Gastroesophageal sphincter (tissue), 4 donors: ENCODE measurements at regions not wholly inside any gene's neighbourhood (a gene's known extent, or its start where the extent isn't known, plus 50 kb on each side); places are given as distances from the start of the nearest gene placed in this dataset.

Experiments used
- ATAC-seq: fragments of 150-250 bp; one replicate; pipeline ENCODE4 v1.9.1; 2016; ENCODE audit warnings: mild to moderate bottlenecking, moderate library complexity
- H3K27ac ChIP-seq, 4 donors: fragments of 200-600 bp; sonication (generic) in 3 of 4; 1 replicate in 3 of 4; 2 replicates in 1 of 4; pipeline ENCODE4 v1.5.1; 2016 to 2019
- H3K27me3 ChIP-seq: fragments of 200-600 bp; sonication (generic); one replicate; pipeline ENCODE4 v1.5.1; 2019
- H3K36me3 ChIP-seq, 2 donors: fragments of 200-600 bp; sonication (generic); one replicate each; pipeline ENCODE4 v1.5.1; 2019; ENCODE audit warnings: control low read depth in 1 of 2
- H3K4me1 ChIP-seq, 3 donors: fragments of 200-600 bp; sonication (generic); 1 replicate in 2 of 3; 2 replicates in 1 of 3; pipeline ENCODE4 v1.5.1; 2016 to 2019; ENCODE audit warnings: control low read depth in 2 of 3
- H3K4me3 ChIP-seq, 2 donors: fragments of 200-600 bp; sonication (generic); one replicate each; pipeline ENCODE4 v1.5.1; 2019; ENCODE audit warnings: mild to moderate bottlenecking in 1 of 2, moderate library complexity in 1 of 2
- H3K9me3 ChIP-seq, 3 donors: fragments of 200-600 bp; sonication (generic); one replicate each; pipeline ENCODE4 v1.5.1; 2017 to 2019; ENCODE audit warnings: control low read depth in 2 of 3
- CTCF ChIP-seq, 4 experiments: fragments of 200-600 bp in 2 of 4; fragments of 450-650 bp in 2 of 4; sonication (generic) in 1 of 4; IDR thresholded peaks; one replicate each; pipeline ENCODE4 v1.5.1; 2017 to 2019; ENCODE audit warnings: antibody characterized with exemption in 4 of 4, mild to moderate bottlenecking in 2 of 4, moderate library complexity in 2 of 4
- EP300 ChIP-seq: sonication (generic); formaldehyde crosslinking; IDR thresholded peaks from one replicate; pipeline ENCODE4 v1.6.1; 2017; ENCODE audit warnings: antibody characterized with exemption, mild to moderate bottlenecking
- POLR2A ChIP-seq, 2 donors: fragments of 450-650 bp; IDR thresholded peaks; one replicate each; pipeline ENCODE4 v1.6.1; 2017; ENCODE audit warnings: antibody characterized with exemption in 2 of 2, mild to moderate bottlenecking in 2 of 2, moderate library complexity in 1 of 2
- POLR2AphosphoS5 ChIP-seq: sonication (generic); formaldehyde crosslinking; IDR thresholded peaks from one replicate; pipeline ENCODE4 v1.6.1; 2017; ENCODE audit warnings: antibody characterized with exemption
- WGBS, 2 donors: methylation state at CpG; one replicate each; pipeline ENCODE4 v1.1.5; 2018; ENCODE audit warnings: low coverage in 1 of 2; 5-methylcytosine and 5-hydroxymethylcytosine counted together

- no peak for TF ChIP-seq EP300
- TF ChIP-seq POLR2AphosphoS5 = no peak
- TF ChIP-seq CTCF (IDR thresholded peaks at IDR 0.05) = no peak
- no peak for TF ChIP-seq POLR2A (IDR thresholded peaks at IDR 0.05)
- ATAC-seq = no peak
- Histone ChIP-seq H3K4me3 (no peak overlapping the region), H3K36me3 (no peaks in the 10 kb centered on the region), H3K27ac (no peak overlapping the region), H3K9me3 (peaks cover 0 to 8% (median 0%) of the 10 kb centered on the region in 3 donors), H3K4me1 (no peaks in the 10 kb centered on the region), H3K27me3 (no peaks in the 10 kb centered on the region)
- WGBS, 2 donors = 37 to 39% methylated on average over 2 of the region's 2 CpGs
These were observed 157.6 kb downstream of the ACTL7B start for GRCh38 chr9:108698231-108698630.

- H3K27me3 ChIP-seq = no peaks in the 10 kb centered on the region
- 80% methylated on average over 1 of the region's 3 CpGs; no CpG with 5 or more reads in 1 of the 2 donors for WGBS, 2 donors
- no peak overlapping the region for H3K4me3 ChIP-seq
- H3K9me3 ChIP-seq = peaks cover 0 to 8% (median 0%) of the 10 kb centered on the region in 3 donors
- TF ChIP-seq POLR2AphosphoS5 (no peak), CTCF (IDR thresholded peaks at IDR 0.05) (no peak), EP300 (no peak), POLR2A (IDR thresholded peaks at IDR 0.05) (no peak)
- no peaks in the 10 kb centered on the region for H3K36me3 ChIP-seq
- H3K27ac ChIP-seq = no peak overlapping the region
- no peaks in the 10 kb centered on the region for H3K4me1 ChIP-seq
- ATAC-seq = no peak
These were observed 159.6 kb downstream of the ACTL7B start for GRCh38 chr9:108696156-108696555.

- no peak for TF ChIP-seq POLR2A (IDR thresholded peaks at IDR 0.05)
- TF ChIP-seq EP300 = no peak
- TF ChIP-seq POLR2AphosphoS5 = no peak
- no peak for TF ChIP-seq CTCF (IDR thresholded peaks at IDR 0.05)
- no peak for ATAC-seq
- Histone ChIP-seq H3K36me3 (no peaks in the 10 kb centered on the region), H3K4me3 (no peak overlapping the region), H3K4me1 (no peaks in the 10 kb centered on the region), H3K27ac (no peak overlapping the region), H3K27me3 (no peaks in the 10 kb centered on the region), H3K9me3 (peaks cover 0 to 13% (median 0%) of the 10 kb centered on the region in 3 donors)
- WGBS, 2 donors = 11 to 44% methylated on average over 4 of the region's 5 CpGs
These were observed 161.6 kb downstream of the ACTL7B start for GRCh38 chr9:108694170-108694569.

- TF ChIP-seq POLR2A (IDR thresholded peaks at IDR 0.05) (no peak), POLR2AphosphoS5 (no peak), EP300 (no peak), CTCF (IDR thresholded peaks at IDR 0.05) (no peak)
- no peak for ATAC-seq
These were observed 164.2 kb downstream of the ACTL7B start for GRCh38 chr9:108691614-108692013.

GRCh38 chr9:108688676-108689075, 167.1 kb downstream of the ACTL7B start:
- no peak overlapping the region for H3K4me3 ChIP-seq
- ATAC-seq = no peak
- TF ChIP-seq POLR2A (IDR thresholded peaks at IDR 0.05) (no peak), POLR2AphosphoS5 (no peak), EP300 (no peak), CTCF (IDR thresholded peaks at IDR 0.05) (no peak)
- H3K36me3 ChIP-seq = no peaks in the 10 kb centered on the region
- no peak overlapping the region for H3K27ac ChIP-seq
- H3K27me3 ChIP-seq = peaks cover 5% of the 10 kb centered on the region
- H3K4me1 ChIP-seq = no peaks in the 10 kb centered on the region
- 15 to 54% methylated on average over 2 of the region's 2 CpGs for WGBS, 2 donors
- peaks cover 0 to 17% (median 0%) of the 10 kb centered on the region in 3 donors for H3K9me3 ChIP-seq

More at GRCh38 chr9:108691614-108692013, 164.2 kb downstream of the ACTL7B start:
- WGBS, 2 donors = 83 to 93% methylated on average over 7 of the region's 7 CpGs
- peaks cover 0 to 18% (median 0%) of the 10 kb centered on the region in 3 donors for H3K9me3 ChIP-seq
- peaks cover 2% of the 10 kb centered on the region for H3K27me3 ChIP-seq
- H3K4me3 ChIP-seq = no peak overlapping the region
- no peak overlapping the region for H3K27ac ChIP-seq
- H3K4me1 ChIP-seq = no peaks in the 10 kb centered on the region
- H3K36me3 ChIP-seq = no peaks in the 10 kb centered on the region
